NT2/D1 (cell line): ENCODE measurements at regions not wholly inside any gene's neighbourhood (a gene's known extent, or its start where the extent isn't known, plus 50 kb on each side); places are given as distances from the start of the nearest gene placed in this dataset.

Experiments used
- SUZ12 ChIP-seq: IDR thresholded peaks from 2 replicates; pipeline ENCODE4 v1.6.1; 2011; ENCODE audit not compliant: insufficient read length, insufficient read depth; ENCODE audit errors: extremely low read depth
- YY1 ChIP-seq: IDR thresholded peaks from 2 replicates; pipeline ENCODE4 v1.6.1; 2011; ENCODE audit not compliant: insufficient read length, insufficient read depth
- ZNF274 ChIP-seq: IDR thresholded peaks from 2 replicates; pipeline ENCODE4 v1.6.1; 2011; ENCODE audit warnings: mild to moderate bottlenecking, low read depth, low read length

DNA sequence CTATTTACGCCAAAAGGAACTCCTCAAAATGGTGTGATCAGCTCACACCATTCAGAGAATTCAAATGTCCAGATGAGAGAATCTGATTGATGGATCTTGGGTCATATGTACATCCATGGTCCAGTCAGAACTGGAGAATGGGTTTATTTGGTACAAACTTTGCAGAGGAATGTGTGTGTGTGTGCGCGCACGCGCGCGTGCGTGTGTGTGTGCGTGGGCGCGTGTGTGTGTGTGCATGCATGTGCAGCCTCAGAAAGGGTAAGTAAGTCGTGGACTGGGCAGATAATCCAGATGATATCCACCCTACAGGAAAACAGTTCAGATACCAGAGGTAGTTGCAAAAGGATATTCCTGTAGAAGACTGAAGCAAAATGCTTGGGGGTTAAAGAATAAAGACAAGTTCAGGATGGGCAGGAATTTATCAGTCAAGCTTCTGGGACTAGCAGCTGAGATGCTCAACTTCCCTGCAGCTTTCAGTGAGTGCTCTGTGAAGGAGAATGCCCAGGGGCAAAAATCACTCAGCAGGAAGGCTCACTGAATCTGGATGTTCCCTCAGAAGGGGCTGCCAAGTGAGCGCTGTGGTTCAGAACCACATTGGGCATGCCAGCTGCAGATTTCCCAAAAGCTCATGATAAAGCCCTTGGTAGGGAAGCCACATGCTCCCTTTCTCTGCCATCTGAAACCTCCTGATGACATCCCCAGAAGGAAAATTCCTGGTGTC is 440.5 kb upstream of the SGCD start:
- TF ChIP-seq ZNF274 (no peak), YY1 (no peak), SUZ12 (no peak)
